ENCODE measurements at regions not wholly inside any gene's neighbourhood (a gene's known extent, or its start where the extent isn't known, plus 50 kb on each side); places are given as distances from the start of the nearest gene placed in this dataset.

- no peak for TF ChIP-seq SUZ12 (IDR thresholded peaks at IDR 0.05)
- TF ChIP-seq NFRKB (IDR thresholded peaks at IDR 0.05), result no peak
- TF ChIP-seq TARDBP (IDR thresholded peaks at IDR 0.05), result no peak
- TF ChIP-seq L3MBTL2 (conservative IDR thresholded peaks at IDR 0.05), result no peak
- no peak for TF ChIP-seq FOXM1 (IDR thresholded peaks at IDR 0.05; ENCODE audit: borderline replicate concordance)
- no peak for TF ChIP-seq ZNF384 (IDR thresholded peaks at IDR 0.05)
Measured at GRCh38 chr10:108862676-108863350, 1060.5 kb downstream of the XPNPEP1 start.

Measured in HEK293T (cell line).